Vagina (tissue), 2 donors: ENCODE measurements at regions not wholly inside any gene's neighbourhood (a gene's known extent, or its start where the extent isn't known, plus 50 kb on each side); places are given as distances from the start of the nearest gene placed in this dataset.

Experiments
- DNase-seq, 2 donors: peaks; one replicate each; pipeline ENCODE4 v3.0.0-alpha.2; 2017; ENCODE audit errors: extremely low spot score in 2 of 2
- H3K27ac ChIP-seq: fragments of 200-600 bp; sonication (generic); one replicate; pipeline ENCODE4 v1.5.1; 2019
- H3K27me3 ChIP-seq: fragments of 200-600 bp; sonication (generic); one replicate; pipeline ENCODE4 v1.5.1; 2019
- H3K36me3 ChIP-seq, 2 donors: fragments of 200-600 bp; sonication (generic); one replicate each; pipeline ENCODE4 v1.5.1; 2017 to 2019
- H3K4me1 ChIP-seq: fragments of 200-600 bp; sonication (generic); one replicate; pipeline ENCODE4 v1.5.1; 2019
- H3K4me3 ChIP-seq, 2 donors: fragments of 200-600 bp; sonication (generic); 1 replicate in 1 of 2; 2 replicates in 1 of 2; pipeline ENCODE4 v1.5.1; 2016 to 2019
- H3K9me3 ChIP-seq: fragments of 200-600 bp; sonication (generic); one replicate; pipeline ENCODE4 v1.5.1; 2019
- CTCF ChIP-seq, 3 experiments: fragments of 450-650 bp in 2 of 3; fragments of 200-600 bp in 1 of 3; sonication (generic) in 1 of 3; IDR thresholded peaks; one replicate each; pipeline ENCODE4 v1.5.1; 2017 to 2019; ENCODE audit warnings: antibody characterized with exemption in 3 of 3, mild to moderate bottlenecking in 2 of 3, moderate library complexity in 2 of 3
- POLR2A ChIP-seq, 2 donors: fragments of 450-650 bp; IDR thresholded peaks; one replicate each; pipeline ENCODE4 v1.6.1; 2017; ENCODE audit warnings: antibody characterized with exemption in 2 of 2, mild to moderate bottlenecking in 2 of 2, moderate library complexity in 2 of 2
- POLR2AphosphoS5 ChIP-seq, 2 donors: sonication (generic); formaldehyde crosslinking; IDR thresholded peaks; one replicate each; pipeline ENCODE4 v1.9.0; 2017; ENCODE audit warnings: antibody characterized with exemption in 2 of 2, mild to moderate bottlenecking in 2 of 2, low read depth in 1 of 2; ENCODE audit not compliant: insufficient read depth in 1 of 2
- intact Hi-C: fragments of 100-400 bp; cut with DNase I; formaldehyde crosslinking; loops from one replicate; pipeline ENCODE4 v1.15.1; 2023

DNA sequence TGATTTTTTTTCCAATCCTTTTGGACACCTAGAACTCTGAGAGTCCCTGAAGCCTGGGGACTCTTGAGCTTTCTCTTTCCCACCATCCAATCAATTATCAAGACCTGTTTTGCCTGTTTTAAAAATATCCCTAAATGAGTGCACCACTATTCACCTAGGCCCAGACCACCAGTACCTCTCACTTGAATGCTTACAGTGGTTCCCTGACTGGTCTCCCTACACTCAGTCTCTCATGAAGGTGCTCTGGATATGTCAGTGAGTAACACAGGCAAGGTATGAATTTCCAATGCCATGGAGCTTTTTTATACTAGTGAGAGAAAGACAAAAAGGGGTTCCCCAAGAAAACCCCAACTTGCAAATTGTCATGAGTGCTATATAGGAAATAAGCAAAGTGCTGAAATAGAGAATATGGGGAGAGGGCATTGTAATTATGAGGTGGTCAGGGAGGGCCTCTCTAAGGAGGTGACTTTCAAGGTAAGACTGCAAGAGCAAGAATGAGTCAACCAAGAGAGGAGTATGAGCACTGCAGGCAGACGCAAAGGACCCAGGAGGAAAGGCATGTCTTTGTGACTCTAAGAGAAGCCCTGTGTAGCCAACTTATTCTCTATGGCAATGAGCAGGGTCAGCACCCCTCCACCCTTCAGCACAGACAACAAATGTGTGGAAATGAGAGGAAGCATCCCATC, 85.3 kb upstream of the MBIP start:
- intact Hi-C loops: no loop called here

DNA sequence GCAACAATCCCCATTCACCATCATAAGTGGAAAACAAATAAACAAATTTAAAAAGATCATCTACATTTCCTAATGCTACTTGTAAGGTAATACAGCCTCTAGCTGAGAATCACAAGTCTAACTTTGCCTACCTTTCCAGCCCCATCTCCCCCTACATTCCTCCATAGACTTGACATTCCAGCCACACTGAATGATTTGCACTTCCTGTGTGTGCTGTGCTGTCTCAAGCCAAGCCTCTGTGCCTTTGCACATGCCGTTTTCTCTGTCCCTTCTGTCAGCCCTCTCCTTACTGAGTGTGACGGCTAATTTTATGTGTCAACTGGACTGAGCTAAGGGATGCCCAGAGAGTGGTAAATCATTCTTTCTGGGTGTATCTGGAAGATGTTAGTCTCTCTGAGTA, 82.4 kb upstream of the MBIP start:
- intact Hi-C loops: no loop called here
- H3K4me3 ChIP-seq: no peak overlapping the region
- H3K9me3 ChIP-seq: no peaks in the 10 kb centered on the region
- no peak for DNase-seq
- no peaks in the 10 kb centered on the region for H3K4me1 ChIP-seq
- no peaks in the 10 kb centered on the region for H3K36me3 ChIP-seq
- H3K27me3 ChIP-seq: no peaks in the 10 kb centered on the region
- no peak overlapping the region for H3K27ac ChIP-seq
- no peak for TF ChIP-seq POLR2AphosphoS5 (IDR thresholded peaks at IDR 0.05; ENCODE audit: insufficient read depth in 1 of 2, low read depth in 1 of 2)
- no peak for TF ChIP-seq POLR2A (IDR thresholded peaks at IDR 0.05)
- no peak for TF ChIP-seq CTCF (IDR thresholded peaks at IDR 0.05)

More for the DNA sequence above, 85.3 kb upstream of the MBIP start:
- TF ChIP-seq CTCF (IDR thresholded peaks at IDR 0.05) (no peak), POLR2AphosphoS5 (IDR thresholded peaks at IDR 0.05; ENCODE audit: insufficient read depth in 1 of 2, low read depth in 1 of 2) (no peak), POLR2A (IDR thresholded peaks at IDR 0.05) (no peak)
- no peaks in the 10 kb centered on the region for H3K9me3 ChIP-seq
- H3K27me3 ChIP-seq: no peaks in the 10 kb centered on the region
- H3K36me3 ChIP-seq: no peaks in the 10 kb centered on the region
- no peak overlapping the region for H3K4me3 ChIP-seq
- H3K4me1 ChIP-seq: no peaks in the 10 kb centered on the region
- no peak for DNase-seq
- no peak overlapping the region for H3K27ac ChIP-seq

DNA sequence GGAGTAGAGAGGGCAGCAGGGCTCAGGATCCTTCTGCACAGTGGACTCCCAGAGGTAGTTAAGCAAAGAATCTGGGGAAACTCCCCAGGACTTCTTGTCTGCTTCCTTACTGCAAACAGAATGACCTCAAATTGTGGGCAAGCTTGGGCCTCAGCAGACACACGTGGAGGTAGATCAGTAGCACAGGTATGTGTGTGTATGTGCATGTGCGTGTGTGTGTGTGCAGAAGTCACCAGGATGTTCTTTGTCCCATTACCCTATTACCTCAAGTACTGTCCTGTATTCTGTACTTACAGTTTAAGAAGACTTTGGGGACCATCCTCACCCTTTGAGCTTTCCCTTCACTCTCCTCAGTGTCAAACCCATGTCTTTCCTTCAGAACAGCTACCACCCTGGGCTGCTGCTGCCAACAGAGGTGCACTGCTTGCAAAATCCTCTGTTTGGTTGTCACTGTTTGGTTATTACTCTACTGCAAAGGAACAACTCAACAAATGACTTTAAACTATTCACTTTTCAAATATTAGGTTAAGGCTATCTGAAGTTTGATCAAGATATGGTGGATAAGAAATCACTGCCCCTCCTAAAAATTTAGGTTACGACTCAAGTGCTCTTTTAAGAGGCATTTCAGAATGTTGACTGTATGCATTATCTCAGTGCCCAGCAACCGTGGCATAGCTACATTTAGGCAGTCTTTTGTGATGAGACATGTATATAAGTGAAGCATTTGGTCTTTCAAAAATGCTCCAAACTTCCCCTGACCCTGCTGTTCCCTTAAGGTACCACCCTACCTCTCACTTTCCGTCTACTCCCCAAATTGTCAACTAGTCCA, 78.2 kb upstream of the MBIP start:
- H3K36me3 ChIP-seq: no peaks in the 10 kb centered on the region
- H3K9me3 ChIP-seq: no peaks in the 10 kb centered on the region
- H3K27ac ChIP-seq: no peak overlapping the region
- no peaks in the 10 kb centered on the region for H3K4me1 ChIP-seq
- no peak for TF ChIP-seq POLR2A (IDR thresholded peaks at IDR 0.05)
- no peak for TF ChIP-seq CTCF (IDR thresholded peaks at IDR 0.05)
- no peak for TF ChIP-seq POLR2AphosphoS5 (IDR thresholded peaks at IDR 0.05; ENCODE audit: insufficient read depth in 1 of 2, low read depth in 1 of 2)
- DNase-seq: no peak
- intact Hi-C loops: no loop called here
- H3K4me3 ChIP-seq: no peak overlapping the region
- H3K27me3 ChIP-seq: no peaks in the 10 kb centered on the region

GRCh38 chr14:36397357-36397756, 76.9 kb upstream of the MBIP start:
- intact Hi-C loops: no loop called here
- no peaks in the 10 kb centered on the region for H3K9me3 ChIP-seq
- no peak overlapping the region for H3K4me3 ChIP-seq
- no peaks in the 10 kb centered on the region for H3K27me3 ChIP-seq
- no peaks in the 10 kb centered on the region for H3K36me3 ChIP-seq
- DNase-seq: no peak
- TF ChIP-seq CTCF (IDR thresholded peaks at IDR 0.05) (no peak), POLR2AphosphoS5 (IDR thresholded peaks at IDR 0.05; ENCODE audit: insufficient read depth in 1 of 2, low read depth in 1 of 2) (no peak), POLR2A (IDR thresholded peaks at IDR 0.05) (no peak)
- H3K27ac ChIP-seq: no peak overlapping the region
- no peaks in the 10 kb centered on the region for H3K4me1 ChIP-seq

GRCh38 chr14:36396798-36397197, 76.4 kb upstream of the MBIP start:
- Histone ChIP-seq H3K27ac (no peak overlapping the region), H3K36me3 (no peaks in the 10 kb centered on the region), H3K27me3 (no peaks in the 10 kb centered on the region), H3K9me3 (no peaks in the 10 kb centered on the region), H3K4me1 (no peaks in the 10 kb centered on the region), H3K4me3 (no peak overlapping the region)
- TF ChIP-seq POLR2AphosphoS5 (IDR thresholded peaks at IDR 0.05; ENCODE audit: insufficient read depth in 1 of 2, low read depth in 1 of 2) (no peak), CTCF (IDR thresholded peaks at IDR 0.05) (no peak)
- intact Hi-C loops: no loop called here
- no peak for DNase-seq
